ENCODE measurements at regions not wholly inside any gene's neighbourhood (a gene's known extent, or its start where the extent isn't known, plus 50 kb on each side); places are given as distances from the start of the nearest gene placed in this dataset.
A peak's percentile ranks its signal among the peaks of the same experiment; 100 is the strongest.

- POLR2A ChIA-PET: interaction anchor here (0.7 kb wide), 1 partner anchor 96 kb away, joined by 3 read pairs; no protein-coding TSS in a partner anchor
- no peak for DNase-seq (ENCODE audit: extremely low spot score)
- no peak for TF ChIP-seq CTCF (IDR thresholded peaks at IDR 0.05; ENCODE audit: control extremely low read depth, extremely low read depth, low read depth, missing control alignments)
- CTCF ChIA-PET: interaction anchor here (0.7 to 1.7 kb wide), 4 partner anchors 10 to 38 kb away, joined by 3 to 4 read pairs (median 3); no protein-coding TSS in a partner anchor
Measured at GRCh38 chr7:131208777-131209176, 118.9 kb upstream of the MKLN1 start.

DNA sequence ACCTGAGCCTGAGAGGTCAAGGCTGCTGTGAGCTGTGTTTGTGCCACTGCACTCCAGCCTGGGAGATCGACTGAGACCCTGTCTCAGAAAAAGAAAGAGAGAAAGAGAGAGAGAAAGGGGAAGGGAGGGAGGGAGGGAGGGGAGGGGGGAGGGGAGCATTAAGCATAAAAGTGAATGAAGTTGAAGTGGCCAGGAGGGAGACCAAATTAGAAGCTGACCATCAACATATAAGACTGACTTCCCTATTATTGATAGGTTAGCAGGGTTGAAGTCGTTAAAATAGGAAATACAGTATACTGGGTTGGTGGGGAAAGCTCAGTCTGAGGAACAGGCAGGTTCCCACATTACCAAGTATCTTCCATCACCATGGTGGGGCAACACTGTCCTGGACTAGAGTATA, 117.1 kb upstream of the MKLN1 start:
- CTCF ChIA-PET: interaction anchor here (1.3 kb wide), 1 partner anchor 13 kb away, joined by 3 read pairs; no protein-coding TSS in a partner anchor
- no peak for TF ChIP-seq CTCF (IDR thresholded peaks at IDR 0.05; ENCODE audit: control extremely low read depth, extremely low read depth, low read depth, missing control alignments)
- DNase-seq (ENCODE audit: extremely low spot score): no peak
- POLR2A ChIA-PET: no interaction called here

GRCh38 chr7:131211500-131211899, 116.2 kb upstream of the MKLN1 start:
- TF ChIP-seq CTCF (IDR thresholded peaks at IDR 0.05; ENCODE audit: control extremely low read depth, extremely low read depth, low read depth, missing control alignments): no peak
- ChIA-PET POLR2A (no interaction called here), CTCF (interaction anchor here (0.6 kb wide), 1 partner anchor 12 kb away, joined by 3 read pairs; no protein-coding TSS in a partner anchor)
- DNase-seq (ENCODE audit: extremely low spot score): no peak

GRCh38 chr7:131212114-131212513, 115.6 kb upstream of the MKLN1 start:
- TF ChIP-seq CTCF (IDR thresholded peaks at IDR 0.05; ENCODE audit: control extremely low read depth, extremely low read depth, low read depth, missing control alignments): no peak
- ChIA-PET CTCF (interaction anchor here (0.6 kb wide), 1 partner anchor 12 kb away, joined by 3 read pairs; no protein-coding TSS in a partner anchor), POLR2A (no interaction called here)
- DNase-seq (ENCODE audit: extremely low spot score): no peak

- no peak for DNase-seq (ENCODE audit: extremely low spot score)
- ChIA-PET POLR2A (no interaction called here), CTCF (interaction anchor here (1.1 to 1.6 kb wide), 5 partner anchors 10 to 71 kb away, joined by 3 to 4 read pairs (median 3); no protein-coding TSS in a partner anchor)
- TF ChIP-seq CTCF (IDR thresholded peaks at IDR 0.05; ENCODE audit: control extremely low read depth, extremely low read depth, low read depth, missing control alignments): no peak
Measured at GRCh38 chr7:131218727-131219128, 108.9 kb upstream of the MKLN1 start.

DNA sequence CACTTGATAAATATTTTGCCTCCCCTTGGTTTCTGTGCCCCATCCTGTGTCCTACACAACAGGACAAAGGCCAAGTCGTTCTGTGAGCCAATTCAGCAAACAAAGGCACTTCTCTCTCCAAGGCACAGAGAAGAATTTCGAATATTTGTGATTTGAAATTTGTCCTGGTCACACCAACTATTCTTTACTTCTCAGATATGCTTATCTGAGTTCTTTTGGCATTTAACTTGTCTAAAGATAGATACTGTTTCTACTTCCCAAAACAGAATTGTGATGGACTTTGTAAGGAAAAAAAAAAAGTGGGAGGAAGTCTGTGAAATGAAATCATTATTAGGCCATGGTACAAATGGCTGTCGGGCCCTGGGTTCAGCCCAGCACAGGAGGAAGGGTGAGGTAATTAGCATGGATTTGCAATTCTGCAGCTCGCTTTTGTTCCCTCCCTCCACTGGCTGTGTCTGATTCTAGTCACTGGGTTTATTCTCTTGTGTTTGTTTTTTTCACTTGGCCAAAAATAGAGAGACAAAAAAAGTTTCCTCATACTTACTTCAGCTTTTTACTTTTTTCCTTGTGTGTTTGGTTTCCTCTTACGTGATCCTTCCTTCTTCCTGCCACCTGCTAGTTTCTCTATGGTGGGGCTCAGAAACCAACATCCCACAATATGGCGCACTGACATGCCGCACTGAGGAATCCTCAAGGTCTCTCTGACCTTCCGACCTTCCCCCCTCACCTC, 108.2 kb upstream of the MKLN1 start:
- POLR2A ChIA-PET: interaction anchor here (0.7 kb wide), 1 partner anchor 9 kb away, joined by 3 read pairs; no protein-coding TSS in a partner anchor
- DNase-seq (ENCODE audit: extremely low spot score): peak; percentile 35
- no peak for TF ChIP-seq CTCF (IDR thresholded peaks at IDR 0.05; ENCODE audit: control extremely low read depth, extremely low read depth, low read depth, missing control alignments)
- CTCF ChIA-PET: interaction anchor here (1.1 to 1.6 kb wide), 5 partner anchors 11 to 72 kb away, joined by 3 to 4 read pairs (median 3); no protein-coding TSS in a partner anchor
